Erythroblast (primary cell): ENCODE measurements at regions not wholly inside any gene's neighbourhood (a gene's known extent, or its start where the extent isn't known, plus 50 kb on each side); places are given as distances from the start of the nearest gene placed in this dataset.

Experiments used
- DNase-seq, 2 experiments: peaks; one replicate each; lab custom pipeline; 2025; lab: John Stamatoyannopoulos, UW
- GATA1 ChIP-seq: IDR thresholded peaks from 2 replicates; pipeline ENCODE4 v1.6.1; 2011; ENCODE audit warnings: low read depth, mild to moderate bottlenecking, control low read depth, low read length, moderate library complexity
- POLR2A ChIP-seq: IDR thresholded peaks from 2 replicates; pipeline ENCODE4 v1.6.1; 2011; ENCODE audit warnings: mild to moderate bottlenecking, low read length

DNA sequence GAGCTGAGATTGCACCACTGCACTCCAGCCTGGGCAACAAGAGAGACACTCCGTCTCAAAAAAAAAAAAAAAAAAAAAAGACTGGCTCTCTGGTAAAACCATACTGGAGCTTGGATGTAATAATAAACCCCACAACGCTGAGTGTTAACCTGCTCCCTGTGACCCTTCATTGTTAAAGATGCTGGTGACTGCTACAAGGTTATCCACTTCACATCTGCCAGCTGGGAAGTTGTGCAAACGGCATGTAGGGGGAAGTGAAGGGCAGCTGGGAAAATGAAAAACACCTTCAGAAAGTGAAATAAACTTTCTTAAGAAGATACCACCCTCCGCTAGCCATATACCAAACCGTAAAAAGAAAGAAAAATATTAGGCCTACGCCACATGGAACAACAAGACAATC is 131.0 kb upstream of the NUDT7 start:
- no peak for DNase-seq
- TF ChIP-seq POLR2A (no peak), GATA1 (no peak)

DNA sequence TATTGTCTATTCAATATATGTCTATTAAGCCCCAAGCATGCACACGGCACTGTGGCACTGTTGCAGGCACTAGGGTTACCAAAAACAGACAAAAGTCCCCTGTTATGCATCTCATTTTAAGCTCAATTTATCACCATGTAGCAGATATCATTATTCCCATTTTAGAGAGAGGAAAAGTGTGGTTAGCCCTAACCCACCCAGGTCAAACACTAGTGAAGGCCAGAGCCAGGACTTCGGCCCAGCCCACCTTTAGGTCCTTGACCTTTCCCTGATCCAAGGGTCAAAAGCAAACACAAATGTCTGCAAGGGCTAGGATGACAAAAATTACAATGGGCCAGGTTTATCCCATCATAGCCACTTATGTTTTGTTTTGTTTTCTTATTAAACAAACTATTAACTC is 130.3 kb upstream of the NUDT7 start:
- no peak for DNase-seq
- TF ChIP-seq GATA1 (no peak), POLR2A (no peak)

DNA sequence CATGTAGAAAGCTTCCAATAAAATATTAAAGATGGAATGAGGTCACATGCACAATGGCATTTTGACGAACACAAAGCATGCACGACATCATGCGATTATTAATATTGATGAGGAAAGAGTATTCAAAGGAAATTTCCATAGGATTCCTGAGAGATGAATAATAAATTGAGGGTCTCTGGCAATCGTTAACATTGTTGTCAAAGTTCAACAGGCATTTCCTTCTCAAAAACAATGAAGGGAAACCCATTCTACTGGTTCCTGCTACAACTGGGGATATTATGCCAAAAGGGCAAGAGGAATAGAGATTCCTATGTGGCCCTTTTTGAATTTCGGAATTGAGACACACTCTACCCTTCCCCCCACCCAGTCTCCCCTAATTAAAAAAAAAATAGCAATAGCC is 128.3 kb upstream of the NUDT7 start:
- no peak for TF ChIP-seq GATA1
- no peak for TF ChIP-seq POLR2A
- DNase-seq = no peak

DNA sequence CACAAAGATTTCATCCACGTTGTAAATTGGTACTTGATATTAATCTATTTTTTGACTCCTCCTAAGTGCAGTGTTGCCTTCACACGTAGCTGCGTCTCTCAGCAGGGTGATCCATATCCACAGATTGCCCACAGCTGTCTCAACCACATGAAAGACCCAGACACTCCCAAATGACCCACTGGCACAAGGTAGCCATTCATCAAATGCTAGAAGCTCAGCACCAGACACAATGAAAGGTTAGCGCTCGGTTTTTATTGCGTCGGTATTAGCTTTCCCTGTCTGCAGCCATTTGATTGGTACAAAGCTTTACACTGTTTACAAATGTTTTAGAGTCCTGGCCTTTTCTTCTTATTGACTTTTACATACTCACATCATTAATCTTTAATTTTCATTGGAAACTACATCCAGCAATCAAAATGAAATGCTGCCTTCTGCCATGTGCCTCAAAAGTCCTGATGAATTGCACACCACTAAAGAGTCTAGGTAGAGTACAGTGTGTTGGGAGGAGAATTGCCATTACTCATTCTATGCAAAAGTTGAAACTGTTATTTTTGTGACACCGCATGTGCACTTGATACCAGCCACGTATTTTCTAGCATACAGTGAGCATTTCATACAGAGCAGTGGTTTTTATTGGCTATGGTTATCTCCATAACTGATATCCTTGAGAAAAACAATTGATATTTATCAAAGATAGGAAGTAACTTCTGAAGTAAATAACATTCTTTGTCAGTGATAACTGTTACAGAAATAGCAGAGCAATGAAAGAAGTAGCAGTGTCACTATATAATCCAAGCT is 127.3 kb upstream of the NUDT7 start:
- TF ChIP-seq POLR2A (no peak), GATA1 (no peak)
- no peak for DNase-seq

DNA sequence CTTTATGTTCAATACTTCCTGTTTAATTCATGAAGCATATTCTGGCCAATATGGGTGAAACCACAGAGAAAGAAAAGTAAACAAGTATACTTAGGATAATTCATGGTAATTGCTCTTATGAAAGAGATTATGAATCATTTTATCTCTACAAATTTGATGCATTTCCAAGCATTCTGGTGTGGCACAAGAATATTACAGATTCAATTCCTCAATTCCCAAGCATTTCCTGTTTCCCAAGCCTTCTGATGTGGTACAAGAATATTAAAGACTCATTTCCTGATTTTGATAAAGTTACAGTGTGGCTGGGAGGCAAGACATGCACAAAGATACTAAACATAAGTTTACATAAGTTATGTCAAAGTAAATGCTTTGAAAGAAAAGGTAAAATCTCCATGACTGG is 126.1 kb upstream of the NUDT7 start:
- TF ChIP-seq GATA1 (no peak), POLR2A (no peak)
- no peak for DNase-seq

DNA sequence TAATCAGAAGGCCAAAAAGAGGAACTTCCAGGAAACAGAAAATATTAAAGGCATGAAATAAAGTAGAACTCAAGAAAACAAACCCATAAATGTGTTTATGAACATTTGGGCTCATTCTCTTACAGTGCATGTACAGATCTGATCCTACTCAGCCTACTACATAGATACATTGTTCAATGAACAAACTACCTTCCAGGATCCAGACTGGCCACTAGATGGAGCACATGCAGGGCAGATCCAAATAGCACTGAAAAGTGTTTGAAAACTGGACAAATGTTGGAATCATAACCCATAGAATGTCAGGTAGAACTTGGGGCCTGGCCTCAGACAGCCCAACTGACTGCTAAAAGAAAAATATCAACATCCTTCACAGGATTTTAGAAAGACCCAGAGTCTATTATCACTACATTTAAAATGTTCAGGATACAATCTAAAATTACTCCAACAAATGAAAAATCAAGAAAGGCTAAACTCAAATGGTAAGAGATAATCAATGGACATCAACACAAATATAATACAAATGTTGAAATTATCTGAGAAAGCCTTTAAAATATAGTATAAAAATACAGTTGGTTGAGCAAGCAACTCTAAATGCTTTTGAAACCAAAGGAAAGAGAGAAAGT is 122.4 kb upstream of the NUDT7 start:
- DNase-seq = peak; percentile 15 to 44
- TF ChIP-seq POLR2A = no peak

DNA sequence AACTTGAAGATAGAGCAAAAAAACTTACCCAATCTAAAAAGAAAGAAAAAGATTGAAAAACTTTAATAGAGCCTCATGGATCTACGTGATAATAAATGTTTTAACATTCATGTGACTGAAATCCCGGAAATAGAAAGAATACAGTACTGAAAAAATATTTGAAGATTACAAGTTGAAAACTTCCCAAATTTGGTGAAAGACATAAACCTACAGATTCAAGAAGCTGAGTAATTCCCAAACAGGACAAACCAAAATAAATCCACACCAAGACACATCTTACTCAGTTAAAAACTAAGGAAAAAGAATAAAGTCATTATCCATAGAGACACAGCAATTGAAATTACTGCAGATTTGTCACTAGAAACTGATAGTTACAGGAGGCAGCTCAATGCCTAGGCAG is 121.8 kb upstream of the NUDT7 start:
- TF ChIP-seq POLR2A = no peak
- no peak for TF ChIP-seq GATA1
- no peak for DNase-seq

DNA sequence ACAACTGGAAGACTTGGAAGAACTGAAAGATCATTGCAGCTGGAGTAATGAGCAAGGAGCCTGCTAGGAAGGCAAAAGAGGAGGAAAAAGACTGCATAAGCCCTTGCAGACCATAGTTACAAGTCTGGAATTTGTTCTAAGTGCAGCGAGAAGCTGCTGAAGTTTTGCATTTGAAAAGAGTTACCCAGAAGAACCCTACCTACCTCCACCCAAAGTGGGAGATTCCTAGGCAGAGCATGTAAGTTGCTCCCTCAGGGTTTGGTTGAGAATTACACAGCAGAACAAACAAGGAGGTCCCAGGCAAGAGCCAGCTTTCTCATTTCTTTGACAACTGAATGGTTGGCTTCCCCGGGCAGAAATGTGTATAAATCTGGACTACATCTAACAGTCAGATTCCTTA is 118.7 kb upstream of the NUDT7 start:
- no peak for DNase-seq
- TF ChIP-seq GATA1 (no peak), POLR2A (no peak)

DNA sequence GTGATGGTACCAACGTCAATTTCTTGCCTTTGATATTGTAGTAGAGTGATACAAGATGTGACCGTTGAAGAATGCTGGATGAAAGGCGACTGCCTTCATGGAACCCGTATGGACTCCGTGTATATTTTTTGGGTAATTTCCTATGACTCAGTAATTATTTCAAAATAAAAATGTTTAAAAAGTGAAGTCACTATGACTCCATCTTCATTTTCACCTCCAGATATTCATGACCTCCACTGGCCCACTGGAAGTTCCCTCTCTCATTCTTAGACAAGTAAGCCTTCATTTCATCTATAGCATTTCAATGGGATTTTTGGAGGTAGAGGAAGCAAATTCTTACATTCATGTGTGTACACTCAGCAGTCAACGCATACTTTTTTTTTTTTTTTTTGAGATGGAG is 111.8 kb upstream of the NUDT7 start:
- no peak for DNase-seq
- no peak for TF ChIP-seq GATA1
- TF ChIP-seq POLR2A = no peak

DNA sequence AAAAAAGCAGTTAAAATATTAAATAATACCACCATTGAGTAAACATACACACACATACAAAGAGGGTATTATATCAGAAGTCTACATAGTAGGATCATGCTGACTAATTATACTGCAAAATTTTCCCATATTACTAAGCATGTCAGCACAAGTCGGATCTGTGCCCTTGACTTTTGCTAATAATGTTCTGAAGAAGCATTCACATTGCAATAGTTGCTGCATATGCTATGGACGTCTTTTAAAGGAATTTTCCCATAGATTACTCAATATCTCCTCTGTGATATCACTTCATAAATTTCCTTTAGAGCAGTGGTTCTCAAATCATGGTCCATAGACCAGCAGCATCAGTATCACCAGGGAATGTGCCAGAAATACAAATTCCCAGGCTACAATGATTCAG is 110.9 kb upstream of the NUDT7 start:
- no peak for DNase-seq
- TF ChIP-seq POLR2A = no peak
- TF ChIP-seq GATA1 = no peak

DNA sequence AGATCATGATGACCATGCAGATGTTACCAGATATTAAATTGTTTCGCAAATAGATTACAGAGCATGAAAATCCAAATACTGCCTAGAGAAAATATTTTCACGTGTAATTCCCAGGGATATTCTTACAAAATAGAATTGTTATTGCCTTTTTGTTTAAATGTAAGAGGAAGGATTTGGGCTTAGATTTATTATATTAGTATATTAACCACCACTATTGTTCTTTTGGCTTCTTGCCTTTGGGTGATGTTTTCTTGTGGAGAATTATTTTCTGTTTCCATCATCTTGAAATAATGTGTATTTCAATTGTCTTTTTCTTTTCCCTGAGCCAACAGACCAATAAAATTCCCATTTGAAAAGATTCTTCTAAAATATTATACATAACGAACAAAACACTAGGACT is 109.7 kb upstream of the NUDT7 start:
- no peak for TF ChIP-seq GATA1
- DNase-seq = no peak

DNA sequence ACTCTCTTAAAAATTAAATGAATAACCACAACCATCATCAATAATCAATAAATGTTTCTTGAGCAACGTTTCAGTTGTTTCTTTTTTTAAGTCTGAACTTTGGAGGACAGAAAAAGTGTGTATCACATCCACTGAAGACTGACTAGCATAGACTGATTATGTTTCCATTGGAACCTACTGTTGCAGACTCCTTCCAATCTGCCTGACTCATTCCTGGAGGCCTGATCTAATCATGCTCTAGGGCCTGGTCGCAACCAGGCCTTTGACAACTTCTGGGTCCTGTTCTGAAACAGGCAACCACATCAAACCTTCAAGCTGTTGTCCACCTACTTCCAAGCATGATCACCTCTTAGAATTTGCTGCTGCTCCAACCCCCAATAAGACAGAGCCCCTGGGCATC is 109.2 kb upstream of the NUDT7 start:
- DNase-seq = no peak
- no peak for TF ChIP-seq GATA1
- TF ChIP-seq POLR2A = no peak

DNA sequence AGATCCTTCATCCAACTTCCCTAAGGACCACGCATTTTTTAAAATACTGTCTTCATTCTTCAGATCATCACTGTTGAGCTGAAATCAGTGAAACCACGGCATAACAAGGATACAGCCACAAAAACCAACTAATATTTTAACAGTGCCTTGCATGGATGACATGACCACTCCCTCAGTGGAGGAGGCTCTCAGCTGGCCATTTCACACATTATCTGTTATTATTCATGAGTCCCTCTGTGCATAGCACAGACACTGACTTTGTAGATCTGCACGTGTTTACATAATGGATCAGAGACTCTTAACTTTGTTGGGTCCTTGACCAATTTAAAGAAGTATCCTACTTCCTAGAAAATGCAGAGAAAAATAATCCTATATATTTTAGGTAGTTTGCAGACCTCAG is 104.8 kb upstream of the NUDT7 start:
- no peak for TF ChIP-seq POLR2A
- no peak for TF ChIP-seq GATA1
- no peak for DNase-seq

DNA sequence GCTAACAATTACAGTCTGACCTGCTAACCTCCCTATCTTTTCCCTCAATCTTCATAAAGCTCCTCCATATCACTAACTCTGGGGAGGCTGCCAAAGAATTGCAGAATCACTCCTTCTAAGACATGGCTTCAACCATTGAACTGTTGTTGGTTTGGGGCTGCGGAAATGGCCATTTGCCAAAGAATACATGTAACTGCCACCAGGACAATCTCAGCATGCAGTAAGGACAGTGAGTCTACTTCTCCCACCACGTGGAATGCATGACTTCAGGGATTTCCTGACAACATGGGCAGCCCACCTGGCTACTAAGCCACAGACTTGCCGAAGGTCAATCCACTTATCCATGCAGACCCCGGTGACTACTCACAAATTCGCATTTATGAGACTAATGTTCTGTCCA is 104.3 kb upstream of the NUDT7 start:
- TF ChIP-seq GATA1 = no peak
- no peak for DNase-seq

DNA sequence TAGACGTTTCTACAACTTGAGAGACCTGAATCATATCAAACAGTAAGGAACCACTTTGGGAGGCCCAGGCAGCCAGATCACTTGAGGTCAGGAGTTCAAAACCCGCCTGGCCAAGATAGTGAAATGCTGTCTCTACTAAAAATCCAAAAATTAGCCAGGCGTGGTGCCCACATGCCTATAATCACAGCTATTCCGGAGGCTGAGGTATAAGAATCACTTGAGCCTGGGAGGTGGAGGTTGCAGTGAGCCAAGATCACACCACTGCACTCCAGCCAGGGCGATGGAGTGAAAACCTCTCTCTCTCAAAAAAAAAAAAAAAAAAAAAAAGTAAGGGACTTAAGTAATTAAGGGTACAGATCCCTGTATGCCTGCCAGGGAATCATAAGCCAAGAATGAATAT is 103.4 kb upstream of the NUDT7 start:
- TF ChIP-seq GATA1 (no peak), POLR2A (no peak)
- DNase-seq = no peak
